ENCODE measurements at regions not wholly inside any gene's neighbourhood (a gene's known extent, or its start where the extent isn't known, plus 50 kb on each side); places are given as distances from the start of the nearest gene placed in this dataset.

- Histone ChIP-seq H3K4me3 (replicated peaks in 1 of 4; ENCODE audit: control extremely low read depth in 1 of 4, insufficient read depth in 1 of 4, low read depth in 3 of 4, low read length in 4 of 4) (no peak overlapping the region), H3K4me2 (ENCODE audit: extremely low read depth, insufficient read depth, low read length) (no peak overlapping the region), H3K36me3 (ENCODE audit: control insufficient read depth, insufficient read depth, low read length) (no peaks in the 10 kb centered on the region), H3K9ac (ENCODE audit: insufficient read depth, low read length) (no peak overlapping the region), H3K4me1 (ENCODE audit: control insufficient read depth, extremely low read depth, insufficient read depth, low read length) (no peaks in the 10 kb centered on the region), H3K27ac (ENCODE audit: insufficient read depth, low read length) (no peak overlapping the region), H3K9me3 (ENCODE audit: control insufficient read depth, insufficient read depth, low read depth, low read length) (no peaks in the 10 kb centered on the region), H3K27me3 (ENCODE audit: control insufficient read depth, insufficient read depth, low read length) (no peaks in the 10 kb centered on the region), H4K20me1 (ENCODE audit: control insufficient read depth, extremely low read depth, insufficient read depth, low read length) (no peaks in the 10 kb centered on the region), H3K79me2 (ENCODE audit: control insufficient read depth, insufficient read depth, low read length) (no peaks in the 10 kb centered on the region), H2AFZ (ENCODE audit: low read length) (no peak overlapping the region)
- no peak for DNase-seq (ENCODE audit: low read depth in 2 of 2)
- TF ChIP-seq, protein P1, sequence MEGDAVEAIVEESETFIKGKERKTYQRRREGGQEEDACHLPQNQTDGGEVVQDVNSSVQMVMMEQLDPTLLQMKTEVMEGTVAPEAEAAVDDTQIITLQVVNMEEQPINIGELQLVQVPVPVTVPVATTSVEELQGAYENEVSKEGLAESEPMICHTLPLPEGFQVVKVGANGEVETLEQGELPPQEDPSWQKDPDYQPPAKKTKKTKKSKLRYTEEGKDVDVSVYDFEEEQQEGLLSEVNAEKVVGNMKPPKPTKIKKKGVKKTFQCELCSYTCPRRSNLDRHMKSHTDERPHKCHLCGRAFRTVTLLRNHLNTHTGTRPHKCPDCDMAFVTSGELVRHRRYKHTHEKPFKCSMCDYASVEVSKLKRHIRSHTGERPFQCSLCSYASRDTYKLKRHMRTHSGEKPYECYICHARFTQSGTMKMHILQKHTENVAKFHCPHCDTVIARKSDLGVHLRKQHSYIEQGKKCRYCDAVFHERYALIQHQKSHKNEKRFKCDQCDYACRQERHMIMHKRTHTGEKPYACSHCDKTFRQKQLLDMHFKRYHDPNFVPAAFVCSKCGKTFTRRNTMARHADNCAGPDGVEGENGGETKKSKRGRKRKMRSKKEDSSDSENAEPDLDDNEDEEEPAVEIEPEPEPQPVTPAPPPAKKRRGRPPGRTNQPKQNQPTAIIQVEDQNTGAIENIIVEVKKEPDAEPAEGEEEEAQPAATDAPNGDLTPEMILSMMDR (conservative IDR thresholded peaks at IDR 0.05 in 1 of 2, IDR thresholded peaks at IDR 0.05 in 1 of 2; ENCODE audit: low read depth in 1 of 2, low read length in 2 of 2) = no peak
- TF ChIP-seq EZH2 (IDR thresholded peaks at IDR 0.05; ENCODE audit: low read length, missing control alignments) = no peak
These were observed 411.1 kb upstream of the HTR1E start for GRCh38 chr6:86526238-86526637.

DNA sequence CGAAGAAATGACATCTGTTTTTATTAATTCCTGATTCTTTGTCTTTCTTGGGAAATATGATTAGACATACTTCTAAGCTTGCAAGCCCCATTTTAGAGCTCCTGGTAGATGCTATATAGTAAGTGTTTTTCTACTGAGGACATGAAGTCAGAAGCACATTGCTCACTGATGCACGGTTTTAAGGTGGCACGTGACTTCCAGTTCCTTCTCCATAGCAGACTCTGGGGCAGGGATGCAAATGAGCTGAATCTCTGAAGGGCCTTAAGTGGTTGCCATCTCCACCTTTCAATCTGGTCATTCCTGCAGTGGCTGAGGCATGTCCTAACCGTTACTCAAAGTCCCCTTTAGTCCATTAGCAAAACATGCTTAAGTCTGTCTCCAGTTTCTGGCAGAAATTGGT is 421.2 kb upstream of the HTR1E start:
- no peak for DNase-seq (ENCODE audit: low read depth in 2 of 2)
- no peak overlapping the region for H2AFZ ChIP-seq (ENCODE audit: low read length)
- H3K4me3 ChIP-seq (replicated peaks in 1 of 4; ENCODE audit: control extremely low read depth in 1 of 4, insufficient read depth in 1 of 4, low read depth in 3 of 4, low read length in 4 of 4) = no peak overlapping the region
- no peak overlapping the region for H3K27ac ChIP-seq (ENCODE audit: insufficient read depth, low read length)
- no peaks in the 10 kb centered on the region for H3K36me3 ChIP-seq (ENCODE audit: control insufficient read depth, insufficient read depth, low read length)
- no peaks in the 10 kb centered on the region for H4K20me1 ChIP-seq (ENCODE audit: control insufficient read depth, extremely low read depth, insufficient read depth, low read length)
- no peaks in the 10 kb centered on the region for H3K4me1 ChIP-seq (ENCODE audit: control insufficient read depth, extremely low read depth, insufficient read depth, low read length)
- no peaks in the 10 kb centered on the region for H3K79me2 ChIP-seq (ENCODE audit: control insufficient read depth, insufficient read depth, low read length)
- H3K4me2 ChIP-seq (ENCODE audit: extremely low read depth, insufficient read depth, low read length) = no peak overlapping the region
- H3K27me3 ChIP-seq (ENCODE audit: control insufficient read depth, insufficient read depth, low read length) = no peaks in the 10 kb centered on the region
- no peak overlapping the region for H3K9ac ChIP-seq (ENCODE audit: insufficient read depth, low read length)
- H3K9me3 ChIP-seq (ENCODE audit: control insufficient read depth, insufficient read depth, low read depth, low read length) = no peaks in the 10 kb centered on the region
- no peak for TF ChIP-seq EZH2 (IDR thresholded peaks at IDR 0.05; ENCODE audit: low read length, missing control alignments)
- TF ChIP-seq, protein P1 (conservative IDR thresholded peaks at IDR 0.05 in 1 of 2, IDR thresholded peaks at IDR 0.05 in 1 of 2; ENCODE audit: low read depth in 1 of 2, low read length in 2 of 2) = no peak

GRCh38 chr6:86511962-86512361 is 425.4 kb upstream of the HTR1E start:
- Histone ChIP-seq H3K9ac (ENCODE audit: insufficient read depth, low read length) (no peak overlapping the region), H4K20me1 (ENCODE audit: control insufficient read depth, extremely low read depth, insufficient read depth, low read length) (no peaks in the 10 kb centered on the region), H3K27me3 (ENCODE audit: control insufficient read depth, insufficient read depth, low read length) (no peaks in the 10 kb centered on the region), H3K4me2 (ENCODE audit: extremely low read depth, insufficient read depth, low read length) (no peak overlapping the region), H2AFZ (ENCODE audit: low read length) (no peak overlapping the region), H3K27ac (ENCODE audit: insufficient read depth, low read length) (no peak overlapping the region), H3K4me1 (ENCODE audit: control insufficient read depth, extremely low read depth, insufficient read depth, low read length) (no peaks in the 10 kb centered on the region), H3K4me3 (replicated peaks in 1 of 4; ENCODE audit: control extremely low read depth in 1 of 4, insufficient read depth in 1 of 4, low read depth in 3 of 4, low read length in 4 of 4) (no peak overlapping the region), H3K79me2 (ENCODE audit: control insufficient read depth, insufficient read depth, low read length) (no peaks in the 10 kb centered on the region), H3K36me3 (ENCODE audit: control insufficient read depth, insufficient read depth, low read length) (no peaks in the 10 kb centered on the region), H3K9me3 (ENCODE audit: control insufficient read depth, insufficient read depth, low read depth, low read length) (no peaks in the 10 kb centered on the region)
- DNase-seq (ENCODE audit: low read depth in 2 of 2) = no peak
- TF ChIP-seq, protein P1 (conservative IDR thresholded peaks at IDR 0.05 in 1 of 2, IDR thresholded peaks at IDR 0.05 in 1 of 2; ENCODE audit: low read depth in 1 of 2, low read length in 2 of 2) = no peak
- no peak for TF ChIP-seq EZH2 (IDR thresholded peaks at IDR 0.05; ENCODE audit: low read length, missing control alignments)

All from fibroblast of lung (primary cell).